WTC11 (cell line): ENCODE measurements at regions not wholly inside any gene's neighbourhood (a gene's known extent, or its start where the extent isn't known, plus 50 kb on each side); places are given as distances from the start of the nearest gene placed in this dataset.

Source experiments
- ATAC-seq: fragments of 200-7000 bp; cut with Tn5 transposase; 2 replicates; pipeline ENCODE4 v1.10.0; 2021; ENCODE audit warnings: mild to moderate bottlenecking, moderate library complexity
- CTCF ChIA-PET: fragments of 300-600 bp; sonication (Branson Sonifier 250); formaldehyde crosslinking; loops from one replicate; lab custom pipeline; 2021; ENCODE audit warnings: antibody characterized with exemption; lab: Charles Lee
- POLR2A ChIA-PET: fragments of 350-600 bp; sonication (Branson Sonifier 250); formaldehyde crosslinking; loops from one replicate; lab custom pipeline; 2021; ENCODE audit warnings: antibody characterized with exemption; lab: Charles Lee
- DNase-seq: peaks from one replicate; pipeline ENCODE4 v3.0.0; 2021; ENCODE audit warnings: low spot score
- H3K27ac Mint-ChIP-seq: 2 replicates; pipeline ENCODE4 v1.8.0; 2021; ENCODE audit warnings: mixed read lengths
- H3K27me3 Mint-ChIP-seq: 2 replicates; pipeline ENCODE4 v1.8.0; 2021; ENCODE audit warnings: low read depth, mild to moderate bottlenecking, moderate library complexity, mixed read lengths
- H3K36me3 Mint-ChIP-seq: 2 replicates; pipeline ENCODE4 v1.8.0; 2021; ENCODE audit warnings: mixed read lengths
- H3K4me1 Mint-ChIP-seq: 2 replicates; pipeline ENCODE4 v1.8.0; 2022; ENCODE audit warnings: mixed read lengths
- H3K4me3 Mint-ChIP-seq: 2 replicates; pipeline ENCODE4 v1.8.0; 2021; ENCODE audit warnings: mild to moderate bottlenecking, moderate library complexity, mixed read lengths
- H3K9me3 Mint-ChIP-seq: 2 replicates; pipeline ENCODE4 v1.8.0; 2021; ENCODE audit warnings: mixed read lengths
- ARID4B ChIP-seq: sonication (generic); formaldehyde crosslinking; IDR thresholded peaks from 2 replicates; pipeline ENCODE4 v1.8.0; 2023; ENCODE audit warnings: missing genetic modification reagents, mild to moderate bottlenecking, borderline replicate concordance
- CDX4 ChIP-seq: fragments of 250-450 bp; sonication (Bioruptor Pico); IDR thresholded peaks from 2 replicates; pipeline ENCODE4 v1.9.0; 2021; ENCODE audit warnings: moderate library complexity, mild to moderate bottlenecking, inconsistent platforms, borderline replicate concordance
- ETV6 ChIP-seq: sonication (generic); formaldehyde crosslinking; IDR thresholded peaks from 2 replicates; pipeline ENCODE4 v1.8.1; 2022; ENCODE audit warnings: mild to moderate bottlenecking, missing genetic modification reagents
- IRF1 ChIP-seq: sonication (generic); formaldehyde crosslinking; IDR thresholded peaks from 2 replicates; pipeline ENCODE4 v1.8.0; 2023; ENCODE audit warnings: missing genetic modification reagents
- MAX ChIP-seq: sonication (generic); formaldehyde crosslinking; IDR thresholded peaks from 2 replicates; pipeline ENCODE4 v1.8.0; 2022; ENCODE audit warnings: mild to moderate bottlenecking, missing genetic modification reagents
- MLX ChIP-seq: sonication (generic); formaldehyde crosslinking; IDR thresholded peaks from 2 replicates; pipeline ENCODE4 v1.8.1; 2023; ENCODE audit warnings: mild to moderate bottlenecking, missing genetic modification reagents, moderate library complexity
- MXD4 ChIP-seq: fragments of 250-450 bp; sonication (Bioruptor Pico); IDR thresholded peaks from 2 replicates; pipeline ENCODE4 v1.8.0; 2021; ENCODE audit warnings: mild to moderate bottlenecking, moderate library complexity, borderline replicate concordance
- NR1H2 ChIP-seq: sonication (generic); formaldehyde crosslinking; IDR thresholded peaks from 2 replicates; pipeline ENCODE4 v1.9.0; 2021; ENCODE audit warnings: mild to moderate bottlenecking, moderate library complexity, missing genetic modification reagents
- NR2C2 ChIP-seq: sonication (generic); formaldehyde crosslinking; IDR thresholded peaks from 2 replicates; pipeline ENCODE4 v1.8.0; 2022; ENCODE audit warnings: mild to moderate bottlenecking, missing genetic modification reagents
- PRRX2 ChIP-seq: fragments of 250-450 bp; sonication (Bioruptor Pico); IDR thresholded peaks from 2 replicates; pipeline ENCODE4 v1.8.0; 2021; ENCODE audit warnings: mild to moderate bottlenecking
- RORB ChIP-seq: fragments of 250-450 bp; sonication (Bioruptor Pico); IDR thresholded peaks from 2 replicates; pipeline ENCODE4 v1.9.0; 2021; ENCODE audit warnings: mild to moderate bottlenecking
- SMAD4 ChIP-seq: sonication (generic); formaldehyde crosslinking; IDR thresholded peaks from 2 replicates; pipeline ENCODE4 v1.8.0; 2022; ENCODE audit warnings: mild to moderate bottlenecking, missing genetic modification reagents
- TCF7 ChIP-seq: sonication (generic); formaldehyde crosslinking; IDR thresholded peaks from 2 replicates; pipeline ENCODE4 v1.8.0; 2022; ENCODE audit warnings: mild to moderate bottlenecking, low read depth, missing genetic modification reagents, moderate library complexity
- TEAD1 ChIP-seq: sonication (generic); formaldehyde crosslinking; IDR thresholded peaks from 2 replicates; pipeline ENCODE4 v1.8.0; 2022; ENCODE audit warnings: mild to moderate bottlenecking, missing genetic modification reagents
- USF2 ChIP-seq: sonication (generic); formaldehyde crosslinking; IDR thresholded peaks from 2 replicates; pipeline ENCODE4 v1.8.1; 2023; ENCODE audit warnings: mild to moderate bottlenecking, missing genetic modification reagents, moderate library complexity
- ZBTB21 ChIP-seq: sonication (generic); formaldehyde crosslinking; IDR thresholded peaks from 2 replicates; pipeline ENCODE4 v1.8.1; 2023; ENCODE audit warnings: mild to moderate bottlenecking, missing genetic modification reagents, borderline replicate concordance
- ZNF138 ChIP-seq: sonication (generic); formaldehyde crosslinking; conservative IDR thresholded peaks from 2 replicates; pipeline ENCODE4 v1.8.1; 2022; ENCODE audit warnings: mild to moderate bottlenecking, moderate library complexity, missing genetic modification reagents
- ZNF232 ChIP-seq: sonication (generic); formaldehyde crosslinking; IDR thresholded peaks from 2 replicates; pipeline ENCODE4 v1.8.0; 2022; ENCODE audit warnings: mild to moderate bottlenecking, missing genetic modification reagents
- ZNF263 ChIP-seq: sonication (generic); formaldehyde crosslinking; IDR thresholded peaks from 2 replicates; pipeline ENCODE4 v1.8.1; 2022; ENCODE audit warnings: low read depth, mild to moderate bottlenecking, moderate library complexity, missing genetic modification reagents
- ZNF416 ChIP-seq: fragments of 250-450 bp; sonication (Bioruptor Pico); IDR thresholded peaks from 2 replicates; pipeline ENCODE4 v1.9.0; 2021; ENCODE audit warnings: mild to moderate bottlenecking, inconsistent platforms

- TF ChIP-seq CDX4 (CRISPR knock-in tag) (no peak), USF2 (no peak), ZNF232 (no peak), MAX (CRISPR knock-in tag) (no peak), ETV6 (CRISPR knock-in tag) (no peak), ZBTB21 (CRISPR knock-in tag) (no peak), IRF1 (no peak), NR1H2 (CRISPR knock-in tag) (no peak), ARID4B (CRISPR knock-in tag) (no peak), ZNF263 (CRISPR knock-in tag) (no peak), MLX (CRISPR knock-in tag) (no peak), TCF7 (CRISPR knock-in tag) (no peak), PRRX2 (CRISPR knock-in tag) (no peak), RORB (no peak)
Measured at GRCh38 chr3:152696962-152697361, 138.0 kb upstream of the P2RY1 start (continued).

GRCh38 chr3:152703245-152703890 is 131.6 kb upstream of the P2RY1 start:
- ATAC-seq (no peak), DNase-seq (no peak)
- no peak overlapping the region for H3K27ac Mint-ChIP-seq
- peaks cover 3% of the 10 kb centered on the region for H3K27me3 Mint-ChIP-seq
- no peak for TF ChIP-seq TEAD1 (CRISPR knock-in tag)
- no peak for TF ChIP-seq SMAD4 (CRISPR knock-in tag)
- no peak for TF ChIP-seq ZNF138 (CRISPR knock-in tag)
- TF ChIP-seq ZNF416 (CRISPR knock-in tag): no peak
- TF ChIP-seq MXD4 (CRISPR knock-in tag): no peak
- no peak for TF ChIP-seq NR2C2
- no peak for TF ChIP-seq TCF7 (CRISPR knock-in tag)
- H3K4me1 Mint-ChIP-seq: peaks cover 16% of the 10 kb centered on the region
- H3K4me3 Mint-ChIP-seq: no peak overlapping the region
- CTCF ChIA-PET: no interaction called here
- H3K36me3 Mint-ChIP-seq: peaks cover 11% of the 10 kb centered on the region; the same call in 1 of the 2 replicates
- POLR2A ChIA-PET: no interaction called here
- peaks cover 31% of the 10 kb centered on the region for H3K9me3 Mint-ChIP-seq
